HG02588 (cell line): ENCODE measurements at regions not wholly inside any gene's neighbourhood (a gene's known extent, or its start where the extent isn't known, plus 50 kb on each side); places are given as distances from the start of the nearest gene placed in this dataset.

Experiments
- ATAC-seq: cut with Tn5 transposase; IDR thresholded peaks from one replicate; pipeline ENCODE4 v1.9.1; 2021; ENCODE audit warnings: mild to moderate bottlenecking, moderate library complexity; ENCODE audit not compliant: unreplicated experiment

DNA sequence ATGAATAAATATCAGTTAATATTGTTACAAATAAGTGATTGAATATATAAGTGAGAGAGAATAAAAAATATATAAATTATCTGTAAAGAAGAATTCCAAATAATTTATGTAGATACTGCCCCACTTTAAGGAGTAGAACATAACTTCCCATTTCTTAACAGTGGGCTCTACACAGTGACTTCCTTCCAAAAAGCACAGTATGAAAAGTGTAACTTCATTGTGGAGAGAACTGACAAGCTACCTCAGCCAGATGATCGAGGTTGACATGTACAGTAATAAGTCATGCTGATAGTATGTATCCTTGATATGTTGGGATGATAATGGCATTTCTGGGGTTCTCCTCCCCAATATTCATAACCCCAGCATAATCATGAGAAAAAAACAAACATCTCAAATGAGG lies 191.9 kb upstream of the FN1 start:
- ATAC-seq, result no peak

DNA sequence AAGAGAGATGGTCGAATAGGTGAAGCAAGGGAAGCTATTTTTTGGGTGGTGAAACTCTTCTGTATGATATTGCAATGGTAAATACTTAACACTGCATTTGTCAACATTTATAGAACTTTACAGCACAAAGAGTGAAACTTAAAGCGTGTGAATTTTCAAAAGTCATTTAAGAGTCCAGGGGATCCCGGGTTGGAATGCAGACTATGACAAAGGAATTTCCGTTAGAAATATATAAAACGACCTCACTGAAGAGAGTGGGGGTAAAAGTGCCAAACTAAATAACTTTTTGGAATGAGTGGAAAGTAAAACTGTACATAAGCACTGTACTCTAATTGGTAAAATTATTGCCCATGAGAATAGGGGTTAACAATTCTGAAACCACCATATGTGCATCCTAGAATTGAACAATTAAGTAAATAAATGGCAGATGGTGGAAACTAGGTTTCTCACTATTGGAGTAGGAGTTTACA lies 191.0 kb upstream of the FN1 start:
- no peak for ATAC-seq

DNA sequence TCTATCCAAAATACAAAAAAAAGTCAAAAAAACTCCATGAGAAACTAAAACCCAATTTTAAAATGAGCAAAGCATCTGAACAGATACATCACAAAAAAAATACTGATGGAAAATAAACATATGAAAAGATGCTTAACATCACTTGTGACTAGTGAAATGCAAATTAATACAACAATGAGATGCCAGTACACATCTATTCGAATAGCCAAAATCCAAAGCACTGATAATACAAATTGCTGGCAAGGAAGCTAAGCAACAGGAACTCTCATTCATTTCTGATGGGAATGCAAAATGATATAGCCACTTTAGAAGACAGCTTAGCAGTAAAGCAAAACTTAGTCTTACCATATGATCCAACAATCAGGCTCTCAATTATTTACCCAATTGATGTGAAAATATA lies 190.2 kb upstream of the FN1 start:
- no peak for ATAC-seq

DNA sequence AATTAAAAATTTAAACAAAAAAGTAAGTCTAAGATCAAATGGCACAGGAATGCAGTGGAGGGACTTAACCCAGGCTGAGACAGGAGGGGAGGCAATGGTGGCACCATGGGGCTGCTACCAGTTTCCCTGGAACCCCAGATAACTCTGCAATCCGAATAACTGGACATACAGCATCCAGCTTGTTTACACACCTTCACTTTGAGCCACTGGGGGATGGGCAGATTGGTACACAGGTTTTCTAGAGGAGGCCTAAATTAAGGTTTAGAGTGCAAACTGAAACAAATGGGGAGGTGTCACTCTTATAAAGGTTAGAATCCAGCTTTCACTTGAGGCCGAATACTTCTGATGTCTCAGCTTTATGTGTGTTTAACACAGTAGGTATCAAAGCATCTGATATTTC lies 189.3 kb upstream of the FN1 start:
- ATAC-seq, result no peak

DNA sequence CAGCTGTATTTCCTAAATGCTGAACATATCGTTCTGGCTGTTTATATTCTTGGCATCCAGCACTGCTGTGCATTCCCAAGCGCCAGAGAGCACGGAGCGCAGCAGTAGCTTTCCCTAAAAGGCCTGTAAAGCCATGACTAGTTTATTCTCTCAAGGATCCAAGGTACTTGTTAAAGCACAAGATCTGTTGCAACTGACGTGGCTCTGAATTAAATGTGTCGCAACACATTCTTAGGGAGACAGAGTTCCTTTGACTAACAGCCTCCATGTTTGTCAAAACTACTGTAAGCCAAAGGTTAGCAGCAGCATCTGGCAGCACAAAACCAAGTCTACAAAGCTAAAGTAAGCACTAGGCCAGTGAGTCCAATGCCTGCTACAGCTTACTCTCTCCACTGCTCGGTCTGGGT lies 188.6 kb upstream of the FN1 start:
- no peak for ATAC-seq

DNA sequence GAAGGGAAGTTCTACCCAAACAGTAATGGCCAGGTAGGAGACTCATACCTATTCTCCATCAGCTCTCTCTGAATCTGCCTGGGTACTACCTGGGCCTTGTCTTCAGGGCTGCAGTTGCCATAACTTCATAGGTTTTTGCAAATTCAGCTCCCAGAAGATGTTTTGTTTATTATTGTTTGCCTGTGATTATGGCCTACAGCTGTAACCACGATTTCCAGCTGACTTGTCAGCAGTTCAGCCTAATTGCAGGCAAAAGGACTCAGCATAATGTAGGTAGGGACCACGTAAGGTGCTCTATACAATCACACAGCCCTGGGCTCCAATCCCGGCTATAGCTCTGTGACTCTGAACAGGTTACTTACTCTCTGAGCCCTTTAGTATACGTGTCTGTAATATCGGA lies 187.0 kb upstream of the FN1 start:
- no peak for ATAC-seq

DNA sequence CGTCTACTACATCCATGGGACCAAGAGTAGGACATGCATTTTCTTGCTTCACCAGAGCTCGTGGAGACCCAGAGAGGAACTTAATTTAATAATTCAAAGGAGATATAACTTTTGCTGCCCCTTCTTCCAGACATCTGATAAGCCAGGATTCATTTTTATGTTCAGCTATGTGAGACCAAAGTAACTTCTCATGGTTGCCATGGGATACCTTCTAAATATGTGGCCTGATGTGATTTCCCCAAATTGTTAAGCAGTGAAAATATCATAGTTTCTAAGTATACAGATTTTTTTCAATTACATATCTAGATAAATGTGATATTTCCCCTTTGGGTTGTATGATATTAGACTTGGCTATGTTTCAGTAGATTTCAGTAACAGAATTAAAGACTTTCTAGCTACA lies 185.5 kb upstream of the FN1 start:
- no peak for ATAC-seq

DNA sequence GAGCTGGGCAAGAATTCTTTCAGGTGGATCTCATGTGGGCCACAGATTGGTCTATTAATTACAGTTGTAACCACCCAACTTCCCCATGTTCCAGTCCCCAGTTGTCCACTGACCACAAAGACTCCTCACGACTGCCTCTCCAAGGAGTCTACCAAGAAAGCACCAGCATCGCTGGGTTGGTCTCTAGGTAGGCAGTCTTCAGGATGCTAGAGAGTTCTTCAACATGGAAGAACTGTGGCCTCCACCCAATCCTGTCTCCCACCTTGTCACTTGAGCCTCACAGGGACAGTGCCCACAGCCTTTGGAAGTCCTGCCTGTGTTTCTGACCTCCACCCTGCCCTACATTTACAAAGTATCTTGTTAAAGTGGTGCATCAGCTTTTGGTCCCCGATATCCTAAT lies 184.7 kb upstream of the FN1 start:
- ATAC-seq, result no peak

DNA sequence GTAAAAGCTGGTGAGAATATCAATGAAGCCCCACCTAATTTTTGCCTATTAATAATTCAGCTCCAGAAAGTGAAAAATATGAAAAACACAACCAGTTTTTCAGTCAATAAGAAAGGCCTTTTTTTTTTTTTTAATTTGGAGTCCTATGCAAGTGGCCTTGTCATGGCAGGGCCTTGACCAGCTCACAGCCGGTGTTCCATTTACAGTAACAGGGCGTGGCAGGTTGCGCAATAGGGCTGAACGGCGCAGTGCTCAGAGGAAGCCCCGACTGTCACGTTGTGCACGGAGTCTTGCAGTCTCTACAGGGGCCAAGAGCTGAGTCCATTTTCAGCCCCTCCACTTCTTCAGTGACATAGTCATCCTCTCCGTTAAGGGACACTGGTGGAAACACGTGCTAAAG lies 184.1 kb upstream of the FN1 start:
- ATAC-seq, result no peak

DNA sequence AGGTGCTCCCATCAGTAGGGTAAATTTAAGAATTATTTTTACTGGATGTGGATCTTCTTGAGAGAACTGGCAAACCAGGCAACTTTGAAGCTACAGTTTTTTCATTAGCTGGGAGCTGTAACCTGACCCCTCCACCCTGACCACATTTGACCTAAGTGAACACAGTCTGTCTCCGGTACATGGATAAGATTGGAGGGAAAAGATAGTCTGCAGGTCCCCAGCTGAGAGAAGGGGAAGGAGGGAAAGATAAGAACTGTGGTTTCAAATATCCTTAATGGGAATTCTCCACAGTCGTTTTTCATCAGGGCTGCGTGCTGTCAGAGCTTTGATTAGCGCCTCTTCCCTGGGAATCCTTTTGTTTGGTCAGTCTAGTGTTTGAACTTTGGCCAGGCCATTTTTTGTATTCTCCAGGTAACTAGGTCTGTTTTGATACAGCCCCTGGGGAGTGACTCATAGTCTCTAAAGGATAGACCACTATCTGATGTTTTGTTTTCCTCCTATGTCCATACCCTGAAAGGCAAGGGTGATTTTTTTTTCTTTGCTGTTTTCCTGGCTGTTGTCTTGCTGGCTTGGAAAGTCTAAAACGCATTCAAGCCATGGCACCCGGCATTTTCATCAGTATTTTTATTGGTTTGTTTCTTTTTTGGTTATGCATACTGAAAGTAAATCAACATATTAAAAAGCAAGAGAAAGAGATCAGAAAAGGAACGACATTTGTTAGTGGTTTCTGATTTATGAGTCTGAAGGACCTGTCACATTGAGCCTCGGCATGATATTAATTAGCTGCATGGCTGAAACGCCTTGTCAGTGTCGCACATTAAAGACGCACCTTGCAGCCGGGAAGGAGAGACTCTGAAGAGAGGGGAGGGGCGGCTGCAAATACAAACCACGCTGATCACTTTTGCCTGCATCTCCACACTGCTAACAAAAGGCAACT lies 183.4 kb upstream of the FN1 start:
- ATAC-seq, result no peak

DNA sequence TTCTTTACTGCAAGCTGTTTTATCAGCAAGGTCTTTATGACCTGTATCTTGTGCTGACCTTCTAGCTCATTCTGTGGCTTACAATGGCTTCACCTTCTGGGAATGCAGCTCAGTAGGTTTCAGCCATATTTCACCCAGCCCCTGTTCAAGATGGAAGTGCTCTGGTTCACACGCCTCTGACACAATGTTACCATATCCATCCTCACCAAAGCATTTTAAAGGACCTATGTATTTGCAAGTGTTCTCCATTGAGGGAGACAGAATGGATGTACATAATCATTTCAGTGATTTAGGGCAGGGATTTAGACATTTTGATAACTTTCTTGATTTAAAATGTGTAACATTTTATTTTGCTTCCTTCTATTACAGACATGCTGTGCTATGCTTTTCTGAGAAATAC lies 182.3 kb upstream of the FN1 start:
- ATAC-seq, result no peak

DNA sequence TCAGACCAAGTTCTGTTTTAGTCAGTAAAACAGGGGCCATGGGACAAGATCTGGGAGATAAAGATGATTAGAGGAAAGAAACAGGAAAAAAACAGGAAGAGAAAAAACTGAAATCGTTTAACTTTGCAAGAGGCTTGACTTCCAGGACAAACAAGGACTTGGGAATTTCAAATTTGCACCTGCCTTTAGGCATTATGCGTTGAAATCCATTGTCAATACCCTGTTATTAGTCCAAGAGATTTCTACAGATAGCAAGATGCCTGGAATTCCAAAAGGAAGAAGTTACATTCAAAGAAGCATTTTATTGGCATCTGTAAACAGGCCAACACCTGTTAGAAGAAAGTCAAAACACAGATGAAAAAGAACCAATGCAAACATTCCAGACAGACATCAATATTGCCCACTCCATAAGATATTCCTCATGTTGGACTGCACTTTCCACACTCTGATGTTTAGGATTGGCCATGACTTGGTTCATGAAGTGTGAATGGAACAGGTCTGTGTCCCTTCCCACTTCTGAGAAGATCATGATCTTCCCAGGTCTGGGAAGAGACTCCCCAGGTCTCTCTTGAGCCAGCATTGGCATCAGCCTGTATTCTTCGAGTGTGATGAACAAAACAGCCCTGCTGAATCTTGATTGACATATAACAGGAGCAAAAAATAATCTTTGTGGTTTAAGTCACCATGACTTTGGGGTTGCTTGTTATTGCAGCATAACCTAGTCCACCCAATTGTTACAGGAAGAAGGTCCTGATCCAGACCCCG lies 181.4 kb upstream of the FN1 start:
- no peak for ATAC-seq

DNA sequence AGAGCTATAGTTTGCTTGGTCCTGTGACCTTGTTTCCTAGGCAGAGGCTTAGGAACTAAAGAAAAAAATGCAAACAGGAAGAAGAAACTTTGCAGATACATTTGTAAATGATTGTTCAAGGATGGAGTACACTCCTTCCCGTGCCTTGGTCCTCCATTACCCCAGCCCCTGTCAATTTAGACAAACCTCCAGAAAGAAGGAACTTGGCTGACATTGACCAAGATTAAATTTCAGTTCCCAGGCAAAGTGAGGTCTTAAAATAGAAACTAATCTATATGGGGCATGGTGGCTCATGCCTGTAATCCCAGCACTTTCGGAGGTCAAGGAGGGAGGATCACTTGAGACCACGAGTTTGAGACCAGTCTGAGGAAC lies 179.9 kb upstream of the FN1 start:
- ATAC-seq, result no peak

DNA sequence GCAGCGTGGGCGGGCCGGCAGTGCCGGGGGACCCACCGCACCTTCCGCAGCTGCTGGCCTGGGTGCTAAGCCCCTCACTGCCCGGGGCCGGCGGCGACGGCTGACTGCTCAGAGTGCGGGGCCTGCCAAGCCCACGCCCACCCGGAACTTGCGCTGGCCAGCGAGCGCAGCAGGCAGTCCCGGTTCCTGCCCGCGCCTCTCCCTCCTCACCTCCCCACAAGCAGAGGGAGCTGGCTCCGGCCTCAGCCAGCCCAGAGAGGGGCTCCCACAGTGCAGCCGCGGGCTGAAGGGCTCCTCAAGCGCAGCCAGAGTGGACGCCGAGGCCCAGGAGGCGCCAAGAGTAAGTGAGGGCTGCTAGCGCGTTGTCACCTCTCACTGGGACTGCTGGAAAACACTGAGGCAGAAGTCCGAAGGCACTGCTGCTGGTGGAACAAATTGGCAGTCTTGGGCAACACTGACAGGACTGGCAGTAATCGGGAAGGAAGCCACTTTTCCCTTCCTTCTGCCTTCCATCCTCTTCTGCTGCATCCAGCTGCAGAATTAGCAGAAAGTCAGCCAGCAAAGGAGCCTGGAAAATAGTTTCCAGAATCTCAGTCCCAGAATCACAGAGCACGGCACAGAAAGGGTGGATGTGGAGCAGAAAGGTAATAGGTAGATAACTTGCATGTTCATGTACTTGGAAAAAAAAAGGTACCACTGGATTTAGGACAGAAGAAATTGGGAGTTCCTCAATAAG lies 179.4 kb upstream of the FN1 start:
- ATAC-seq, result no peak

DNA sequence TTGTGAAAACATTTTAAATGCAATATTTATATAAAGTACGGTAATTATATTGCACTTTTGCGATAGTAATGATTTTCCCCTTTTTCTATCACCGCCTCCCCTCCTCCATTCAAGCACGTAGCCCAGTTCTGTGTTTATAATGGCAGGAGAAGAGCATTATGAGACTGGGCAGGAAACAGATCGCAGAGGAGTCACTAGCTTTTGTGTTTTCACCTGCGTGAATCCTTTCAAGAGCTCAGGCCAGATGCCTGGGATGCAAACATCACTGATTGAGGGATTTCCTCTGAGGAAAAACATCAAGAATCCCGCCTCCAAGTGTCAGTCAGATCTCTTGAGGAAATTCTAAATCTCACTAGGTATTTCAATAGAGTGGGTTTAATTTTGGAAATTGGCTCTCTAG lies 178.4 kb upstream of the FN1 start:
- no peak for ATAC-seq

DNA sequence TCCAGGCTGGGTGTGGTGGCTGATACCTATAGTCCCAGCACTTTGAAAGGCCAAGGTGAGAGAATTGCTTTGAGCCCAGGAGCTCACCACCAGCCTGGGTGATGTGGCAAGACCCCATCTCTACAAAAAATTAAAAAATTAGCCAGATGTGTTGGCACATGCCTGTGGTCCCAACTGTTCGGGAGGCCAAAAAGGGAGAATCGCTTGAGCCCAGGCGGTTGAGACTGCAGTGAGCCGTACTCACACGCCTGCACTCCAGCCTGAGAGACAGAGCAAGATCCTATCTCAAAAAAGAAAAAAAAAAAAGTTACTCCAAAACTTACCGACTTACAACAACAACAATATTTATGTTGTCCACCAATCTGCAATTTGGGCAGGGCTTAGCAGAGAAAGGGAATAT lies 178.0 kb upstream of the FN1 start:
- no peak for ATAC-seq

DNA sequence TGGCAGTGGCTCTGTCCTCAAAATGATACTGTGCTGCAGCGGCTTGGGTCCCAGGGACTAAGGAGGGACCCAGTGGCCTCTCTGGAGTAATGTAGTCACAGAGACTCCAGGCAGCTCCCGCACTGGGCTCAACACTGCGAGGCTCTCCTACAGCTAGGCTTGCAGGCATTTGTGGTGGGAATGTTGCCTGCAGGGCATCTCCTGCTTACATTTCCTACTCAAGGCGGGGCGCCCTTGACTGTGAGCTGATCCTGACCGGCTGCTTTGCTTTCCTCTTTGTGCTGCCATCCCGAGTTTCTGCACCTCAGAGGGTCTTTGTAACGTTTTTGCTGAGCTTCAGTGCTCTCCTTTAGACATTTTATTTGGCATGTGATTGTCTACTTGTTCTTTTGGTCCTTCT lies 177.4 kb upstream of the FN1 start:
- ATAC-seq, result no peak

DNA sequence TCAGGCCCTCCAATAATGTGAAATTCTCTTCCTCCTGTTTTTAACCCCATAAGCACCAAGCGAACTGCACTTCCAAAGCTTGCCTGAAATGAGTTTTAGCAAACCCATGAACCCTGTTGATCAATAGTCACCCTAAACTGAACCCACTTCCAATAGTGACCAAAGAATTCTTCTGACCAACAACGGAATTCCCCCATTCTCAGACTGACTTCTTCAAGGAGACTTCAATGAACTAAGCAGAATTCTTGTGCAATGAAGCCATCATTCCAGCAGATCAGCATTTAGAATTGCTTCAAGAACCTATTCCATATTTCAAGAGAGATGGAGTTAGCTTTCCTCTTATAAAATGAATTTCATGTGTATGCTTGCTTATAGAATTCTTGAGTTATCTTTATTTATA lies 176.9 kb upstream of the FN1 start:
- ATAC-seq, result no peak

DNA sequence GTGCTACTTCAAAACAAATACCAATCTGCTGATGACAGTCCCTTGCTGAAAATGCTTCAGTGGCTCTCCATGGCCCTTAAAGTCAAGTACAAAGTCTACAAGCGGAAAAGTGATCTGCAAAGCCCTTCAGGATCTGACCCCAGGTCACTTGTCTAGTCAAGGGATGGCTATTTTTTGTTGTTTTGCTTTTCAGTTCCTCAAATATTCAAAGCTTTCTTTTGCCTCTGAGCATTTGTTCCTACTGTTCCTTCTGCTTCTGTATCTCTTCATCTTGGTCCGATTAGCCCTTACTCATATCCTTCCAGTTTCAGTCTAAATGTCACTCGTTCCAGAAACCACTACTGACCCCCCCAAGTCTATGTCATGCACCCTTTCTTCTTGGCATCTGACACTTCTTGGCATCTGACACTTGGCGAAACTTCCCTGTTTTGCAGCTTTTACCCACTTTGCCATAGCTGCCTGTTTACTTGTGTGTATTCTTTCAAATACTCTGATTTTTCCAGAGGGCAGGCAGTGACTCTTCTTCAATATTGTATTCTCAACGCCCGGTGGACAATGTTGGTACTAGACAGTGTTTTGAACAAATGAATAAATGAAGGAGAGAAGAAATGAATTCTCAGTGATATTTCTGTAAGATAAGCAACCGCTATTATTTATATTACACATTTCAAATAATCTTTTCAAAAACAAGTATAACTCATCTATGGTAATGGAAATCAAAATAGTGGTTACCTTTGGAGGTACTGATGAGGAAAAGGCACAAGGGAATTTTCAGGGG lies 175.9 kb upstream of the FN1 start:
- peak; percentile 33 for ATAC-seq

DNA sequence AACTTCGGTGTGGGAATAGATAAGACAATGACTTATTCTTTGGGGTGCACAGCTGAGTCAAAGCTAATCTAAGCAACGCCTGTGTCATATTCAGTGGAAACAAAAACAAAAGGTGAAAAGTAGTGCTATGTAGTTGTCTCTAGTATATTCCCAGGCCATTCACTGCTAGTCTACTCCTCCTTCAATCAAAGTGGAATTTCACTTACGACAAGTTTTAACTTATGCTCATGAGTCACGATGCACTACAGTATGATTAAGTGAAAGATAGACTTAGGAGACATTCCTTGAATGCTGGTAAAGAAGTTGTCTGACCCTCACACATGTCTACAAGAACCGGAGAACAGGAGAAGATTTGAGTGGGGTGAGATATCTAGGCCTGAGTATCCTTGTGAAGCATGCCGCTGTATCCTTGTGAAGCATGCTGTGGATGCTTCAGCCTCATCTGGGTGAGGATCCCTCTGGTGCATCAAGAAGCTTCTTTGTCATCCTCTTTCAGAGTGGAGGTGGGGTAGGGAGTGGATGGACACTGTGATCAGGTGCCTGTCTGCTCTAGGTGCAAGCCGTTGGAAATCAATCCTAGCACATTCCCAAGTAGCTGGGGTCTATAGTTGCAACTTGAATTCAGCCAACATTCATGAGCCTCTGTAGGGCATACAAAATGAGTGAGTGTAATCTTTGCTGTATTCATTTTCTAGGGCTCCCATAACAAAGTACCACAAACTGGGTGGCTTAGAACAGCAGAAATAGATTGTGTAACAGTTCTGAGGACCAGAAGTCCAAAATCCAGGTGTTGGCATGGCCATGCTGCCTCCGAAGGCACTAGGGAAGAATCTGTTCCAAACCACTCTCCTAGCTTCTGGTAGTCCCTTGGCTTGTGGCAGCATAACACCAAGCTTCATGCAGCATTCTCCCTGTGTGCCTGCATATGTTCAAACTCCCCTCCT lies 173.5 kb upstream of the FN1 start:
- no peak for ATAC-seq
